Neural cell (in vitro differentiated cells): ENCODE measurements at regions not wholly inside any gene's neighbourhood (a gene's known extent, or its start where the extent isn't known, plus 50 kb on each side); places are given as distances from the start of the nearest gene placed in this dataset.

Source experiments
- CTCF ChIP-seq: fragments of 450-650 bp; IDR thresholded peaks from 2 replicates; pipeline ENCODE4 v1.5.1; 2014; ENCODE audit warnings: antibody characterized with exemption, mild to moderate bottlenecking, moderate library complexity; ENCODE audit not compliant: poor library complexity, severe bottlenecking
- EP300 ChIP-seq: fragments of 450-650 bp; conservative IDR thresholded peaks from 2 replicates; pipeline ENCODE4 v1.6.1; 2014; ENCODE audit warnings: antibody characterized with exemption, mild to moderate bottlenecking, moderate library complexity; ENCODE audit not compliant: poor library complexity, severe bottlenecking
- EZH2 ChIP-seq: fragments of 200-600, 300-800 bp; shearing (Covaris generic), sonication (generic); IDR thresholded peaks from 2 replicates; pipeline ENCODE4 v1.6.1; 2014; ENCODE audit warnings: antibody characterized with exemption, low read length, borderline replicate concordance, mild to moderate bottlenecking; ENCODE audit not compliant: insufficient read depth, poor library complexity, severe bottlenecking
- MXI1 ChIP-seq: fragments of 450-650 bp; conservative IDR thresholded peaks from 2 replicates; pipeline ENCODE4 v1.6.1; 2014; ENCODE audit warnings: antibody characterized with exemption, mild to moderate bottlenecking; ENCODE audit not compliant: poor library complexity, severe bottlenecking
- POLR2AphosphoS5 ChIP-seq: IDR thresholded peaks from 2 replicates; pipeline ENCODE4 v1.6.1; 2012
- RAD21 ChIP-seq: fragments of 450-650 bp; conservative IDR thresholded peaks from 2 replicates; pipeline ENCODE4 v1.6.1; 2014; ENCODE audit warnings: antibody characterized with exemption, mild to moderate bottlenecking, moderate library complexity
- SMC3 ChIP-seq: fragments of 450-650 bp; conservative IDR thresholded peaks from 2 replicates; pipeline ENCODE4 v1.6.1; 2014; ENCODE audit warnings: antibody characterized with exemption, mild to moderate bottlenecking, moderate library complexity; ENCODE audit not compliant: poor library complexity
- TAF1 ChIP-seq: IDR thresholded peaks from 2 replicates; pipeline ENCODE4 v1.6.1; 2012; ENCODE audit warnings: low read depth
- TF ChIP-seq, protein P1 (sequence below): IDR thresholded peaks from 2 replicates; pipeline ENCODE4 v1.6.1; 2012; ENCODE audit warnings: borderline replicate concordance

GRCh38 chr6:151695156-151695555 is 112.3 kb upstream of the ESR1 start:
- TF ChIP-seq POLR2AphosphoS5 = no peak
- no peak for TF ChIP-seq CTCF
- TF ChIP-seq EZH2 = no peak
- no peak for TF ChIP-seq TAF1
- no peak for TF ChIP-seq MXI1
- TF ChIP-seq EP300 = no peak
- TF ChIP-seq RAD21 = no peak
- TF ChIP-seq SMC3 = no peak
- TF ChIP-seq, protein P1, sequence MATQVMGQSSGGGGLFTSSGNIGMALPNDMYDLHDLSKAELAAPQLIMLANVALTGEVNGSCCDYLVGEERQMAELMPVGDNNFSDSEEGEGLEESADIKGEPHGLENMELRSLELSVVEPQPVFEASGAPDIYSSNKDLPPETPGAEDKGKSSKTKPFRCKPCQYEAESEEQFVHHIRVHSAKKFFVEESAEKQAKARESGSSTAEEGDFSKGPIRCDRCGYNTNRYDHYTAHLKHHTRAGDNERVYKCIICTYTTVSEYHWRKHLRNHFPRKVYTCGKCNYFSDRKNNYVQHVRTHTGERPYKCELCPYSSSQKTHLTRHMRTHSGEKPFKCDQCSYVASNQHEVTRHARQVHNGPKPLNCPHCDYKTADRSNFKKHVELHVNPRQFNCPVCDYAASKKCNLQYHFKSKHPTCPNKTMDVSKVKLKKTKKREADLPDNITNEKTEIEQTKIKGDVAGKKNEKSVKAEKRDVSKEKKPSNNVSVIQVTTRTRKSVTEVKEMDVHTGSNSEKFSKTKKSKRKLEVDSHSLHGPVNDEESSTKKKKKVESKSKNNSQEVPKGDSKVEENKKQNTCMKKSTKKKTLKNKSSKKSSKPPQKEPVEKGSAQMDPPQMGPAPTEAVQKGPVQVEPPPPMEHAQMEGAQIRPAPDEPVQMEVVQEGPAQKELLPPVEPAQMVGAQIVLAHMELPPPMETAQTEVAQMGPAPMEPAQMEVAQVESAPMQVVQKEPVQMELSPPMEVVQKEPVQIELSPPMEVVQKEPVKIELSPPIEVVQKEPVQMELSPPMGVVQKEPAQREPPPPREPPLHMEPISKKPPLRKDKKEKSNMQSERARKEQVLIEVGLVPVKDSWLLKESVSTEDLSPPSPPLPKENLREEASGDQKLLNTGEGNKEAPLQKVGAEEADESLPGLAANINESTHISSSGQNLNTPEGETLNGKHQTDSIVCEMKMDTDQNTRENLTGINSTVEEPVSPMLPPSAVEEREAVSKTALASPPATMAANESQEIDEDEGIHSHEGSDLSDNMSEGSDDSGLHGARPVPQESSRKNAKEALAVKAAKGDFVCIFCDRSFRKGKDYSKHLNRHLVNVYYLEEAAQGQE = no peak
